ENCODE measurements at regions not wholly inside any gene's neighbourhood (a gene's known extent, or its start where the extent isn't known, plus 50 kb on each side); places are given as distances from the start of the nearest gene placed in this dataset.

DNA sequence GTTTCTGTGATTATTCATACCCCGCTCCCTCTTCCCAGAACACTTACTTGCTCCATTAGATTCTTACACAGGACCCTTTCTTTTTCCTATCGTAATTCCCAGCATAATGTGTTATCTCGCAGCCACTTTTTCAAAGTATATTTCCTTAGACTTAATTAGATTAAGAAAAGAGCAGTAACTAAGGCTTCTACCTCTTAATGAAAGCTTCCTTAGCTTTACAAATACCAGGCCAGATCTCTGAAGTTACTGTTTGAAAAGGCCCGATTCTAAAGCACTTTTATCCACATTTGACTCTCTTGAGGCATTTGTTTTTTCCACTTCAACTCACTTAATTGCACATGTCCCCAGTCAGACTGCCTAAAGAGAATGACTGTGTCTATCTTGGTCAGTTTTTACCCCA is 1264.3 kb upstream of the ADGRL2 start:
- DNase-seq (ENCODE audit: low spot score), result no peak
- TF ChIP-seq, protein P1, sequence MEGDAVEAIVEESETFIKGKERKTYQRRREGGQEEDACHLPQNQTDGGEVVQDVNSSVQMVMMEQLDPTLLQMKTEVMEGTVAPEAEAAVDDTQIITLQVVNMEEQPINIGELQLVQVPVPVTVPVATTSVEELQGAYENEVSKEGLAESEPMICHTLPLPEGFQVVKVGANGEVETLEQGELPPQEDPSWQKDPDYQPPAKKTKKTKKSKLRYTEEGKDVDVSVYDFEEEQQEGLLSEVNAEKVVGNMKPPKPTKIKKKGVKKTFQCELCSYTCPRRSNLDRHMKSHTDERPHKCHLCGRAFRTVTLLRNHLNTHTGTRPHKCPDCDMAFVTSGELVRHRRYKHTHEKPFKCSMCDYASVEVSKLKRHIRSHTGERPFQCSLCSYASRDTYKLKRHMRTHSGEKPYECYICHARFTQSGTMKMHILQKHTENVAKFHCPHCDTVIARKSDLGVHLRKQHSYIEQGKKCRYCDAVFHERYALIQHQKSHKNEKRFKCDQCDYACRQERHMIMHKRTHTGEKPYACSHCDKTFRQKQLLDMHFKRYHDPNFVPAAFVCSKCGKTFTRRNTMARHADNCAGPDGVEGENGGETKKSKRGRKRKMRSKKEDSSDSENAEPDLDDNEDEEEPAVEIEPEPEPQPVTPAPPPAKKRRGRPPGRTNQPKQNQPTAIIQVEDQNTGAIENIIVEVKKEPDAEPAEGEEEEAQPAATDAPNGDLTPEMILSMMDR (IDR thresholded peaks at IDR 0.05; ENCODE audit: extremely low read depth, missing control alignments), result no peak

GRCh38 chr1:80535466-80535865 is 1265.3 kb upstream of the ADGRL2 start:
- TF ChIP-seq, protein P1 (IDR thresholded peaks at IDR 0.05; ENCODE audit: extremely low read depth, missing control alignments), result no peak
- DNase-seq (ENCODE audit: low spot score), result no peak

DNA sequence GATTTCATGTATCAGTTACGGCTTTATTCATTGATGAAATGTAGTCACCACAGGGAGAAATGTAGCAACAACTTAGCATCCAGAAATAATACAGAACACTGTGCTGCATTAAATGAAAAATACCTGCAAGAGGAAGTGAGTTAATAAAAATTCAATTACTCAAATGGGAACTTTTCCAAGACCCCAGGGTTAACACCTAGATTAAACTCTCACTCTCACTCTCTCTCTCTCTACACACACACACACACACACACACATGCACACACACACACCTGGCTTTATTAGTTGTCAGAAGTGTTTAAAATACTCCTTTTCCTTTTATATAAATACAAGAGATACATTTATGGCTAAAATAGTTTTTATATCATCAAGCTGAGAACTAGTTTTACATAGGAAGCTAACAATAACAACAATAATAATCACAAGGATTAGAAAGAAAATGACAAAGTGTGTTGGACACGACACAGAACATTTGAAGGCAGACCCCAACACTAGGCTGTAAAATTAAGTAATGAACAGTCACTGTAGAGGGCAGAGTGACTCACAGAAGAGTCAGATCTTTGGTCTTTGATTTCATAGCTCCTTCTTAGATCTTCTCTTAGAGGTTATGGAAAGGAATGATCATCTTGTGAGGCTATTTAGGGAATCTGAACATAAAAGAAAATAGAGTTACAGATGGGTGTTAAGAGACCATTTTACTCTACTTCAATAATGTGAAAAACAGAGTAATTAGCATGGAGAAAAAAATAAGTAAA is 1266.0 kb upstream of the ADGRL2 start:
- TF ChIP-seq, protein P1 (IDR thresholded peaks at IDR 0.05; ENCODE audit: extremely low read depth, missing control alignments), result no peak
- DNase-seq (ENCODE audit: low spot score), result no peak

DNA sequence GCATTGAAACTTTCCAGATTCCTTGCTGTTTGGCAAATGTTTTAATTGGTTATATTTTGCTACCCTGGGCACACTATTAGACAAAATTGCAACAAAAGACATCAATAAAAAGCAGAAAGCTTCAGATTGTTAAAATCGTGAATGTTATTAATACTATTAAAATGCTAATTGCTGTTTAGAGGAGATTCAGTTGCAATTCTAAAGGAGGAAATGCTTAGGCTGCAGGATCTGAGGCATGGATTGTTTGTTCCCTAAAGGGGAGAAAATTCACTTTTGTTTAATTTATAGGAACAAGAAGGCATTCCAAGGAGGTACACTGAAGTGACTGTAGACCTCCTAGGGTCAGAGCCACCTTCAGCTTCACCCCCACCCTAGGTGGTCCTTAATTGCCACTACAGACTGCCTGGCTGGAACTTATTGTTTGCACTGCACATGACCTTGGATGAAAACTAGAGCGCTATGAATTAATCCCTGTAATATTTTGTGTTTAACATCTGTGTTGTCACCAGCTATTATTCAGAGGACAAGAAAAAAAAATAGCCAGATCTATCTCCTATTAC is 1266.9 kb upstream of the ADGRL2 start:
- no peak for DNase-seq (ENCODE audit: low spot score)
- TF ChIP-seq, protein P1 (IDR thresholded peaks at IDR 0.05; ENCODE audit: extremely low read depth, missing control alignments), result no peak

DNA sequence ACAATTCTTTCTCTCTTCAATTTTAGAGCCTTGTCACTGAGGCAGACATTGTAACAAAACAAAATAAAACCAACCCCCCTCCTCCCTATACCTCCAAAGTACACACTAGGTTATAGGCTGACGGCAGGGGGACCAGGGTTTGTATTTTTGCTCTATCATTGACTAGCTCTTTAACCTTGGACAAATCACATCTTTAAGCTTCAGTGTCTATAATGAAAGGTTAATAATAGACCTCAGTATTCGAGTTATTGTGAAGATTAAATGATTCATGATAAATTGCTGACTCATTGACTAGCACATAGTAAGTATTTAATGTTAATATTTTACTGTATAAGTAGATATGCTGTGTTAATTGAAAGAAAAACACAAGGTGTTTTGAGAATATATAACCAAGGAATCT is 1267.6 kb upstream of the ADGRL2 start:
- DNase-seq (ENCODE audit: low spot score), result no peak
- TF ChIP-seq, protein P1 (IDR thresholded peaks at IDR 0.05; ENCODE audit: extremely low read depth, missing control alignments), result no peak

DNA sequence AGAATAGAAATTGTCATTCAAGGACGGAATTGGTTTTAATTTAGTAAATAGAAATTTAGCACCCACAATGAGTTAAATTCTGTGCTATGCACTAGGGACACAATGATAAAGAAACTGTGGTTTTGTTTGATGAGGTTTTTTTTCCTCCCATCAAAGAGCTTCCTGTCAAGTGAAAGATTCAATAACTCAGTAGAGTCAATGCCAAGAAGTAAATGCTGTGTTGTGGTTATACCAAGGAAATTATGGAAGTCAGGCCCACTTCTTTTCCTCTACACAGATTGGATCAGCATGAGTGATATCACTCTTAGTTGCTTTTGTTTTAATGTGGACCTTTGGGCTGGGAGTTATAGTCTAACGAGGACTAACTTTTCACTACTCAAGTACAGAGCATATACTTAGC is 1269.6 kb upstream of the ADGRL2 start:
- TF ChIP-seq, protein P1 (IDR thresholded peaks at IDR 0.05; ENCODE audit: extremely low read depth, missing control alignments), result no peak
- DNase-seq (ENCODE audit: low spot score), result no peak

GRCh38 chr1:80529546-80529945 is 1271.2 kb upstream of the ADGRL2 start:
- TF ChIP-seq, protein P1 (IDR thresholded peaks at IDR 0.05; ENCODE audit: extremely low read depth, missing control alignments), result no peak
- no peak for DNase-seq (ENCODE audit: low spot score)
